Head of caudate nucleus (tissue), 42 donors: ENCODE measurements at regions not wholly inside any gene's neighbourhood (a gene's known extent, or its start where the extent isn't known, plus 50 kb on each side); places are given as distances from the start of the nearest gene placed in this dataset.

ENCODE experiments used
- DNase-seq, 42 donors: peaks; one replicate each; pipeline versions ENCODE4 v3.0.0 to v3.0.0-alpha.2; 2020 to 2021; ENCODE audit warnings: mixed read lengths in 7 of 42
- intact Hi-C: fragments of 100-400 bp; cut with DNase I; formaldehyde crosslinking; loops from one replicate; pipeline ENCODE4 v1.15.0; 2022

DNA sequence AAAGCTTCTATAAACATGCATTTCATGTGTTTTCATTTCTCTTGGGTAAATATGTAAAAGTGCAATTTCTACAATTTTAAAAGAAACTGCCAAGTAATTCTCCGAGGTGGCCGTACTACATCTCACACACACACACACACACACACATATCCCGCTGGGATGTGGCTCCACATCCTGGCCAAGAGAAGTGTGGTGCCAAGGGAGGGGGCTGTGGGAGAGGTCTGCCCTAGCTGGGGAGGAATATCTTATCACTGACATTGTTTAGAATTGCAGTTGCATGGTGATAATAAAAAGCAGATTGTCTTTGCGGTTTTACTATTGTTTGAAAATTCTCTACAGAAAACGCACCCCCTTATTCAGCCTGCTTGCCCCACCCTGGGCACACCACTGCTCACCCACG is 558.4 kb downstream of the BNC2 start:
- intact Hi-C loops: no loop called here
- peak in 1 of 42 donors; percentile 14 for DNase-seq

DNA sequence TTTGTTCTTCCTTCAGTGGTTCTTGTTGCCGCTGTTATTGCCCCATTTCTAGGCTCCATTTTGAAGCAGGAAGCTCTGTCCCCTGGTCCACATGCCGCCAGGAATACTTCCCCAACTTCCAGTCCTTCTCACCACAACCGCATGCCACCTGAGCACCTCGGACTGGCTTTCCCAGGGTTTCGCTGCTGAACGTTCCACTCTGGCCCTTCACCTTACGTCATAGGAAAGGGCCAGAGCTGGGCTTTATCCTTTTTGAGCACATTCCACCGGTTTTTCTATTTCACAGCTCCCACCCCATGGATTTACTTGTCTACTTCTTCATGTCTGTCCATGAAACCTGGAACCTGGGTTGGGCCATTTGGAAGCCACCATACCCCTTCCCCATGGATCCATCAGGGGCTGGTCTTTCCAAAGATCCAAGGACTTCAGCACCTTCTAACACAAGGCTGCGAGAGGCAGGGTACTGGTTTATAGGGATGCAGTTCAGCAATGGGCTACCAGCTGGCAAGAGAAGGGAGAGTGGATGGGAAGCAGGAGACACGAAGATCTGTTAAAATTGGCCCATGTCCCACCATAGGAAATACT is 557.4 kb downstream of the BNC2 start:
- no peak for DNase-seq
- intact Hi-C loops: no loop called here

DNA sequence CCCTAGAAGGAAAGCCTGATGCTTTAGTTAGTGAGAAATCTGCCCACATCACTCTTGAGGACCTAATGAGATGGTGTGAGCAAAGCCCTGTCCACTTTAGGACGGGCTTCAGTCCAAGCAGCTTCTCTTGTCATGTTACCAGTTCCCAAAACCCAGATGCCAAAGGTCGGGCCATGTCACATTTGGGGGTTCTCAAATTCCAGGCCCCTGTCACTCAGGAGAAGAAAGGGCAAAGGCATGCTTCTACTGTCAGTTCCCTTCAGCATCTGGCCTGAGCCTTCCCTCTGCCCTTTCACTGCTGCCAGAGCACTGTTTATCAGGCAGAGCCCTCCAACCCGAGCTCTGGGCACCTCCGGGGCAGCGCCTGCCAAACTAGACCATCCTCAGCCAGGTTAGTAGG is 556.0 kb downstream of the BNC2 start:
- no peak for DNase-seq
- intact Hi-C loops: no loop called here

DNA sequence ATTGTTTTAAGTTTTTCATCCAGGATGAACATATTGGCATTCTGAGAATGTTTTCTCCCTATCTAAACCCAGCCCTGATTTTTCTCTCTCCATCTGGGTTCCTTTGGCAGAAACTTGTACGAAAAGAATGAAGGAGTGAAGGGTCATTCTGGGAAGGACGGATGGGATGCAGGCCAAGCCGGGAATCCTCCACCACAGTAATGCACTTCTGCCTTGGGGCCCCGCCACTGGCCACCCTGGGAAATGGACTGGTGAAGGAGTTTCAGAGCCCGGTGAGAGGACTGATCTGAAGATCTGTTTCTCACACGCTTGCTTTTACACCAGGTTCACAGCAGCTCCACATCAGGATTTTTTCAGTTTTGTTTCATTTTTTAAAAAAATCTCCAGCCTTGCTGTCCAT is 554.8 kb downstream of the BNC2 start:
- peak in 1 of 42 donors; percentile 14 for DNase-seq
- intact Hi-C loops: no loop called here

DNA sequence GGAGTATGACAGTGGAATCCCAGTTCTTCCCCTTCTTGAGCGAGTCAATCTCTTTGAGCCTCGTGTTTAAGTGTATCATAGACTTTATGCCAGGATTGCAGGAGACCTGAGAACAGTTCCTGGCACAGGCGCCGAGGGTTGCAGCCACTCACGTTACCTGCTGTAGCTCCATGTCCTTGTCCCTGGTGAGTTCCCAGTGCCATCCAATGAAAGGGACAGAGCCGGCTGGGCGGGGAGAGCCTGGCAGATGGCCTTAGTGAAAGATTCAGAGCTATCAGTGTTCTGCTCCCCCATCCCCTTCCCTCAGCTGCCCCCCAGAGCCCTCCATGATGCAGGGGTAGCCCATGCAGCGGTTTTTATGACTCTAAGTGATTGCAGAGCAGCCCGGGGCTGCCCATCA is 554.0 kb downstream of the BNC2 start:
- intact Hi-C loops: no loop called here

DNA sequence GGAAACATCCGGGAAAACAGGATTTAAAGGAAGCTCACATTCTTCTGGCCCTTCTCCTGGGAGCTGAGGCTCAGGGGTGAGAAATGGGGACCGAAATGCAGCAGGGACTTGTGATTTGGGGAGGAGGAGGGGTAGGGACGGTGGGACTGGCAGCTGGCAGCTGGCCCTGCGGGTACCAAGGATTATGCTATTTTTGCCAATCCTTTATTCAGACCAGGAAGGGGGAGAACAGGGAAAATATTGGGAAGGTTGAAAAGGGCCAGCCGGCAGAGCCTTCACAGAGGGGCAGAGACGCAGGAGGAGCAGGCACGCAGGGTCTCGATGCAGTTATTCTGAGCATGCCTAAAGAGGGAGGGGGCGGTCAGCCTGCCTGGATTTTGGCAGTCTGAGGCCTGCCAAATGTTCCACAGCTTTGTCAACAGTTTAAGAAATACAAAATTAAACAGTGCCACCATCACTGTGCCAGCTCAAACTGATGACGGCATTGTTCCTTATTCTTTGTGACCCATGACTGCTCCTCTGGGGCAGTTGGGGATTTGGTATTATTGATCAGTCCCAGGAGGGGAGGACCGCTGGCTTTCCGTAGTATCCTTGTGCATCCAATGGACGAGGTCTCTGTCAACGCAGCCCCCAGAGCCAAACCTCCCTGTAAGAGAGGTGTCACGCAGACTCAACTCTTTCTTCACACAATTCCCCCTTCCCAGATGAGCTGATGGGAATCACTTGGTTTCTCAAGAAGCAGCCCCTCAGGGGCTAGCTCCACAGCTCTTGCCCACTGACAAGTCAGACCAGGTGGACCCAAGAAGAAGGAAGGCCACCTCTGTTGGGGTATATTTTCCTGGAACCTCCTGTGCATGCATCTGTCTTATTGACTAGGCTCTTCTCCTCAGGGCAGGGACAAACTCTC is 553.3 kb downstream of the BNC2 start:
- DNase-seq: peak in 2 of 42 donors; percentile 28 to 38
- intact Hi-C loops: no loop called here

More for the DNA sequence above, 554.0 kb downstream of the BNC2 start:
- no peak for DNase-seq

DNA sequence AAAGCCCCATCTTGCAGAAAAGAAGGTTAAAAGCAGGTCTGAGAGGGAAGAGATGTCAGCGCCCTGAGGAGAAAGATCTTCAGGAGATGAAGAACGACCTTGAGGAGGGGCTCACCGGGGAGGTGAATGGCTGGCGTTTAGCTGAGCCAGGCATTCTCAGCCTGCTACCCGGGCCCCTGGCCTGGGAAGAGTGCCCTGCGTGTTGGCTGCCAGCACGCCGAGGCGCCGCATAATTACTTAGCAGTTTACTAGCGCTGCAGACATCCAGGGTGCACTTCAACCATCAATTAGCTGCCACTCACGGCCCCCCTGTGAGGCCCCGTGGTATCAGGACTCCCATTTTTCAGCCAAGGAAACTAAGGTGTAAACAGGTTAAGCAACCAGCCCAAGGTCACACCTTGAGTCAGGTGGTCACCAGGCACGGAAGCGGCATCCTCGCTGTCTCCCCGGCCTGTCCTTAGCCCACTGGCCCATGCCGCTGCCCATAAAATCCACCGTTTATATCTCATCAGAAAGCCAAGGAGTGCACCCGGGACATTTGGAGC is 551.9 kb downstream of the BNC2 start:
- intact Hi-C loops: no loop called here
- peak in 29 of 42 donors; percentile 10 to 80 (median 46) for DNase-seq

DNA sequence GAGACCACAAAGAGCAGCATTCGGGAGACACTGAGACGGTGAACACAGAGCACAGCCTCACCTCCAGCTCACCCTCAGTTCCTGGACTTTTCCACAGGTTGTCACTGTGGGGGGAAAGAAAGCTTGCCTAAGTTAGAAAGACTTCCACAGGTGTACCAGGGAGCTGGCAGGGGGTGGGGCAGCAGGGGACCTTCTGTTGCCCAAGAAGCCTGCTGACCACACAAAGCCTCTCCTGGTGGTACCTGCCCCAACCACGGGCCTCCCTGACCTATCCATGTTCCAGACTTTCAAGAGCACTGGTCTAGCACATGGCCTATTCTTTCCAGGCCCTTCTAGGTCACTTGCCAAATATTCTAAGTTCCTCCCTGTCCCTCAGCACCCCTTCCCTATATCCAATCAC is 550.8 kb downstream of the BNC2 start:
- peak in 2 of 42 donors; percentile 0 to 16 for DNase-seq
- intact Hi-C loops: no loop called here

DNA sequence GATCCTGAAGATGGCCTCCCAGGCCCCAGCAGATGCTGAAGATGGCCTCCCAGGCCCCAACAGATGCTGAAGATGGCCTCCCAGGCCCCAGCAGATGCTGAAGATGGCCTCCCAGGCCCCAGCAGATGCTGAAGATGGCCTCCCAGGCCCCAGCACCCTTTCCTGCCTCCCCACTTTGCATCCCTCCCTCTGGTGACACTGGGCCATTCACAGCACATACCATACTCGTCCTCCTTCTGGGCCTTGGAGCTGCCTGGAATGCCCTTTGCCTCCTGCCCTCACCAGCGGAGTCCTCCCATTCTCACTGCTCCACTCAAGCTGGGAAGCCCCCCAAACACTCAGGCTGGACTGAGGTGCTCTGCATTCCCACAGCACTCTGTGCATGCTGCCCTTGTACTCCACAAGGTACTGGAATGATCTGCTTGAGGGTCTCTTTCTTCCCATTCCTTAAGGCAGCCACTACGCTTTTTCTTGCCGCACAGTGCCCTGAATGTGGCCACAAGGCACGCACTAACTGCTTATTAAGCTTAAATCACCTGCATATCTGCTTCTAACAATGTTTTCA is 550.0 kb downstream of the BNC2 start:
- intact Hi-C loops: no loop called here
- DNase-seq: peak in 2 of 42 donors; percentile 1 to 14

DNA sequence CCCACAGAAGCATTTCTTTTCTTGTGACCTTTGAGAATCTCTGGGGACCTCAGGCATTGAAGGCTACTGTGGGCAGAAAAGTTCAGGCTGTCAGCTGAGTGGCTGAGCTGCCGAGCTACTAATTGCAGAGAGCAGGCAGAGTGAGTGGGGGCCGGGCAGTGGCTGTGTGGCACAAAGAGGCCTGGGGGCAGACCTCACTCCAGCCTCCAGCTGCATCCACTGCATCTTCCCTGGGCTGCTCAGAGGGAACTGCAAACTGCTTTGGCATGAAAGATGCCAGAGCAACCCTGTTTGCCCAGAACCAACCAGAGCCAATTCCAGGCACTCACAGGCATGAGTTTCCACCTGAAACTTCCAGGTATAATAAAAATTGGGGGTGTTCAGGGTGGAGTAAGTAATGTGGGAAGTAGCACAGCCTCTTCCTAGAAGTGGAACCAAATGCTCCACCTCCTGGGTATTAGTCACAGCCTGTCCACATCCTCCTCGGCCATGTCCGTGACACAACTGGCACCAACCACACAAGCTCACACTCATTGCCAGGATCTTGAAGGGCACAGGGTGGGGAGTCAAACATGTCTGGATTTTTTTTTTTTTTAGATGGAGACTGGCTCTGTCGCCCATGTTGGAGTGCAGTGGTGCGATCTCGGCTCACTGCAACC is 548.9 kb downstream of the BNC2 start:
- DNase-seq: peak in 5 of 42 donors; percentile 15 to 45 (median 25)

DNA sequence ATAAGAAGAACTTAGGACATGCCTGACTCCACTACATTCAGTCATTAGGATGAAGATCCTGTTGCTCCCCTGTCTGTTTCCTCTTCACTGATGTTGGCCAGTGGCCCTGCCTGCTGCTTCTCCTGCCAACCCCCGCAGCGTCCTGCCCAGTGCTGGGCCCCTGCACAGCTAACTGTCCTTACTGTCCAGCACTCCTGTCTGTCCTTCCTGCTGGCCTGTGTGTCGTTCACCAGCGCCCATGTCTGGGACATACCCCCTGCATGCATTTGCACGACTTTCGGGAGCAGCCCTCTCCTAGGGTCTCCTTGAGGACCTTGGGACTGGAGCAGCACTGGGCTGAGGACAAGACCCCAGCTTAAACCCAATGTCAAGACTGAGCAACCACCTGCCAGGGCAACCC is 547.6 kb downstream of the BNC2 start:
- intact Hi-C loops: no loop called here
- DNase-seq: no peak

More for the DNA sequence above, 548.9 kb downstream of the BNC2 start:
- intact Hi-C loops: no loop called here

DNA sequence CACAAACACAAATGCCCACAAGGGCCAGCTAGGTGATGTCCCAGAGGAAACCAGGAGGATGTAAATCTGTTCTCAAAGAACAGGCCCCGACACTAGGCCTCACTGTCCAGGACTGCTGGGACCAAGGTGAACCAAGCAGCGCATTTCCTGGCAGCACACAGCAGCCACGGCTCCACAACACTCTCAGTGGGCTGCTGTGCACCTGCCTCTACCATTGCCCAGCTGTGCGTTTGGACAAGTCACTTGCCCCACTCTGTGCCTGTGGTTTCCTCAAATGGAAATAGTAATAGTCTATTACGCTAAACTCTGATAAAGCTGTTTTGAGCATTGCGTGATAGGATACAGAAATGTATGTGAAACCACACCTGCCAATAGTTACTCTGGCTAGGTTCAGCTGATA is 544.5 kb downstream of the BNC2 start:
- intact Hi-C loops: no loop called here
- DNase-seq: no peak

DNA sequence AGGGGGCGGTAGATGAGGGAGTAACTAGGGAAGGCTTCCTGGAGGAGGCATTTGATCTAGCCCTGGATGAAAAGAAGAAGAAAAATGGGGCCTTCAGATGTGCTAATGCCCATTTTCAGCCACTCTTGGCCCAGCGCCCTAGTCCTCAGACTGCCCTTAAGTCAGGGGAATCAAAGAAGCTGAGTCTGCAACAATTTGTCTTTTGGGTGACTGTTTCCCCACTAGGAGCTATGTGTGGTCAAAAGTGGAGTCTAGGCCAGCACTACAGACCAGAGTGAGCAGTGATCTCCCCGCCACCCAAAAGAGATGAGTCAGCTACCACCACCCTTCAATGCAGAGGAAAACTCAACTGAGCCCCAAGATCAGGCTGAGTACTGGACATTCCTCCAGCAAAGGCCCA is 542.1 kb downstream of the BNC2 start:
- intact Hi-C loops: no loop called here
- DNase-seq: no peak

DNA sequence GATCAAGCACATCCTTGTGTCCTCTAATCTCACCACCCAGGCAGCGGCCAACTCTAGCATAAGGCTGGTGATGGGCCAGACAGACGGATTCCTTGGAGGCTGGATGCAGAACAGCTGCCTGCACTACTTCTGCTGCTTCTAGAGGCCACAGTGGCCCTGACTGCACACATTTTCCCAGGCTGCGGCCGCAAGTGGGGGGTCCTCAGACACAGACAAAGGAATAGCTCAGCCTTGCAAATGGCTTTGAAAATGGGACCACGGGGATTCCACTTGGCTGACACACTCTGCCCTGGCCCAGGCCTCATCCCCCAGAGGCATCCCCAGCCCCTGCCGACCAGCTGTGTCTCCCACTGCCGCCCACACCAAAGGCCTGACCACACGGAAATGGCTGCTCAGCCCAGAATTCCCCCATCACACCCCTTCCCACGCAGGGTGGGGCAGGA is 540.8 kb downstream of the BNC2 start:
- intact Hi-C loops: no loop called here

DNA sequence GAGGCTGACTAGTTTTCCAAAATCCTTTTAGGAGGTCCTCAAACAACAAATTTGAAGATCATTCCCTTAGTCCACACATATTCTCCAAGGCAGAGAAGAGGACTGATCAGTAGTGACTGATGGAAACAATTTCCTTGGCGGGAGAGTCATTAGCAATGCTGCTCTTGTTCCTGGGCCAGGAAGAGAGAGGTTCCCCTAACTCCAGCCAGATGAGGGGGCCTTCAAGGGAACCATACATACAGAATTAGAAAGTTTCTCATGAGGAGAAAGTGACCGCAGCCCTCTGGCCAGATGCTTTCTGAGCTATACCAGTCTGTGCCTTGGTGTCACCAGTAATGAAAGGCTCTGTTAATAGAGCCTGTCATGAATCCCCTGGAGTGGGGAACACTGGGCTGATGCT is 539.4 kb downstream of the BNC2 start:
- DNase-seq: no peak
- intact Hi-C loops: no loop called here

More for the DNA sequence above, 540.8 kb downstream of the BNC2 start:
- no peak for DNase-seq

DNA sequence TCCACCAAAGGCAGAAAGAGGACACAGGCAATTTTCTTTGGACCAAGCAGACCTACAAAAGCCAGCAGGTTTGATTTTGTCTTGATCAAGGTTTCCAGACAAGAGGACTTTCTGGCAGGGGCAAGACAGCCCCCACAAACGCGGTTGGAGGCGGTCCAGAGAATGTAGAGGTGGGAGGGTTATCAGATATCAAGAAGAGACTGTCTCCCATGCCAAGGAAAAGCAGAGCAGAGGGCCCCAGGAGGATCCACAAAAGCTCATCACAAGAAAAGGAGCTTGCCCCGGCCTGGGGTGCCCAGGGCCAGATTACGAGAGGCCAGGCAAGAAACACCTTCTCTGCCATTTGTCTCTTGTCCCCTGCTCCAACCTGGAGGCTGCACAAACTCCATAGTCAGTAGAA is 538.9 kb downstream of the BNC2 start:
- DNase-seq: no peak
- intact Hi-C loops: no loop called here

DNA sequence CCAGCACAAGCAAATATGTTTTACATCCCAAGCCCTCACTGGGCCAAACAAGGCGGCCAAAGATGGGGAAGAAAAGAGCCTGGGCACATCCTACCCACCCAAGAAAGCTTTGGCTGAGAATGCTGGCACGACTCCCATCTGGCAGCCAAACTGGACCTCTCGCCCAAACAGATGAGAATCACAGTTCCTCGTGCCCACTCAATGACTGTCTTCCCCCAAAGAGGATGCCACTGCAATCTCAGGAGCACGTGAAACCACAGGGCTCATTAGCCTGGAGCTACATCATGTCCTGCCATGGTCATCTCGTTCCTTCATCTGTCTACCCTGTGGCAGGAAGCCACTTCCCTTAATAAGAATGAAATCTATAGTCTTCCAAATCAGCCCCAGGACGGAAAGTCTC is 536.8 kb downstream of the BNC2 start:
- intact Hi-C loops: no loop called here

DNA sequence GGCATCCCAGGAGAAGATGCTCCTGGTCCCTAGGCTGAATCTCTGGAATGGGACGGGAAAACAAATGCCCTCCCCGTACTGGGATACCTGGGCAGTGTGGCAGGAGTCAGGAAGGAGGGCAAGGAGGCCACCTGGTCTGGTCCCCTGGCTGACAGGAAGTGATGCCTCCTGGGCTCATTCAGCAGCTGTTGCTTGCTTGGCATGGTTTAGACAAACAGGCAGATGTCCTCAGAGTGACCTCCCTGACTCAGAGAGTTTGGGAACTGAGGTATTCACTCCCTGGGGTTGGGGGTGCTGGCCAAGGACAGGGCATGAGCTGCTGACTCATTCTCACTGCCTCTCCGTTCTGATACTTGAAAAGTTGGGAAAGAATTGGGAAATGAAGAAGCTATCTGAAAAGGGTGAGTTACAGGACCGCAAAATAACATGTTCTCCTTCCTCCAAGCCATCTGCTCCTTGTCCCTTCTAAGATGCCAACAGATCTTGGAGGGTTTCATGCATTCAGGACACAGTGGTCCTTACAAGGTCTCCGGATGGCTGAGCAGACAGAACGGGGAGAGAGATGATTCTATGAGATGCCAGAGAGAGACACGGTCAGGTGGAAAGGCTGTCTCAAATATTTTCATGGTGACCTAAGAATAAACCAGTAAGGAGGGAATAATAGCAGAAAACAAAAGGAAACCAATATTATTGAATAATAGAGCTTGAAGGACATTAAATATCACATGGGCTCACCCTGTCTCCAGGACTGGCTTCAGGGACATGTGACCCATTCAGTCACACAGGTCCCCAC is 534.5 kb downstream of the BNC2 start:
- intact Hi-C loops: no loop called here
- peak in 2 of 42 donors; percentile 14 to 50 for DNase-seq

More for the DNA sequence above, 536.8 kb downstream of the BNC2 start:
- peak in 4 of 42 donors; percentile 25 to 56 (median 36) for DNase-seq

DNA sequence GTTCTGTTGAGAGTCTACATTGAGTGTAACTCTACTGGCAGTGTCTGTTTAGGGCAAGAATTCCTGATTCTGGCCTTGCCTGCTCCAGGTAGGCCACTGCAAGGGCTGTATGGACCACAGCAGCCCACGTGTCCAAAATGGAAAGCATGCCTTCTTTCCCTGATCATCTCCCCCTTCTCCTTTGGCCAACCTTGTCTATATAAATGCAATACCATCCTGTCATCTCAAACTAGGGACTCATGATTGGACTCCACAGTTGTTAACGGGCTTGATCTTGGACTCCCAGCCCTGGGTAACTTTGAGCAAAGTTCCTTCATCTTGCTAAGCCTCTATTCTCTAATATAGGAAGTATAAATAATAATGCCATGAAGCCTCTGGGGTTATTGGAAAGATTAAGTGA is 533.6 kb downstream of the BNC2 start:
- intact Hi-C loops: no loop called here
- DNase-seq: no peak
